ENCODE measurements at regions not wholly inside any gene's neighbourhood (a gene's known extent, or its start where the extent isn't known, plus 50 kb on each side); places are given as distances from the start of the nearest gene placed in this dataset.

DNA sequence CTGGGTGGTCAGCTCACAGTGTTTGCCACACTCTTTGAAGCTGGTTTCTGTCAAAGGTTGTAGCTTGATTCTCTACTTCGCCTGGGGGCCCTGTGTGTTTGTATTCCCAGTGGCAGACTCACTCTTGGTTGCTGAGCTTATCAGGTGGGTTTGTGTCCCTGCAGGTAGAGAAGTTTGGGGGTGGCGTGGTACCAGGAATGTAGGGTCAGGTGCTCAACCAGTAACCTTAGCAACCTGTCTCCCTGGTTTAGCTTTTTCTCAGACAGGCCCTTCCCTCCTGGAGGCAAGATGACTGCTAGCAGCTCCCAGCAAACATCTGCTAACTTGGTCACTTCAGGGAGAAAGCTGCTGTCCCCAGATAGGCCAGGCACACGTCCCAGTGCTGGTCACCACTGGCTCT lies 352.2 kb downstream of the AACS start:
- TF ChIP-seq, protein P1, sequence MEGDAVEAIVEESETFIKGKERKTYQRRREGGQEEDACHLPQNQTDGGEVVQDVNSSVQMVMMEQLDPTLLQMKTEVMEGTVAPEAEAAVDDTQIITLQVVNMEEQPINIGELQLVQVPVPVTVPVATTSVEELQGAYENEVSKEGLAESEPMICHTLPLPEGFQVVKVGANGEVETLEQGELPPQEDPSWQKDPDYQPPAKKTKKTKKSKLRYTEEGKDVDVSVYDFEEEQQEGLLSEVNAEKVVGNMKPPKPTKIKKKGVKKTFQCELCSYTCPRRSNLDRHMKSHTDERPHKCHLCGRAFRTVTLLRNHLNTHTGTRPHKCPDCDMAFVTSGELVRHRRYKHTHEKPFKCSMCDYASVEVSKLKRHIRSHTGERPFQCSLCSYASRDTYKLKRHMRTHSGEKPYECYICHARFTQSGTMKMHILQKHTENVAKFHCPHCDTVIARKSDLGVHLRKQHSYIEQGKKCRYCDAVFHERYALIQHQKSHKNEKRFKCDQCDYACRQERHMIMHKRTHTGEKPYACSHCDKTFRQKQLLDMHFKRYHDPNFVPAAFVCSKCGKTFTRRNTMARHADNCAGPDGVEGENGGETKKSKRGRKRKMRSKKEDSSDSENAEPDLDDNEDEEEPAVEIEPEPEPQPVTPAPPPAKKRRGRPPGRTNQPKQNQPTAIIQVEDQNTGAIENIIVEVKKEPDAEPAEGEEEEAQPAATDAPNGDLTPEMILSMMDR (IDR thresholded peaks at IDR 0.05): no peak
- TF ChIP-seq POLR2A (IDR thresholded peaks at IDR 0.05): no peak

All from adrenal gland (tissue), 5 donors.